Uterus (tissue), 3 donors: ENCODE measurements at regions not wholly inside any gene's neighbourhood (a gene's known extent, or its start where the extent isn't known, plus 50 kb on each side); places are given as distances from the start of the nearest gene placed in this dataset.
"Not testable (repeated sequence)": the region's sequence is repeated elsewhere in the genome, so short reads cannot be mapped to it uniquely, and the experiment has no call there.

Experiments
- DNase-seq, 2 donors: peaks; one replicate each; pipeline ENCODE4 v3.0.0-alpha.2; 2019 to 2020
- H3K27ac ChIP-seq, 2 donors: fragments of 200-600 bp; sonication (generic); 1 replicate in 1 of 2; 2 replicates in 1 of 2; pipeline ENCODE4 v1.5.1; 2016 to 2018
- H3K27me3 ChIP-seq, 2 donors: fragments of 200-600 bp; sonication (generic); one replicate each; pipeline ENCODE4 v1.5.1; 2018 to 2019; ENCODE audit warnings: control low read depth in 1 of 2
- H3K36me3 ChIP-seq, 2 donors: fragments of 200-600 bp; sonication (generic); one replicate each; pipeline ENCODE4 v1.5.1; 2019; ENCODE audit warnings: control low read depth in 1 of 2
- H3K4me1 ChIP-seq, 2 donors: fragments of 200-600 bp; sonication (generic); one replicate each; pipeline ENCODE4 v1.5.1; 2018 to 2019; ENCODE audit warnings: control low read depth in 1 of 2
- H3K4me3 ChIP-seq, 2 donors: fragments of 200-600 bp; sonication (generic); 1 replicate in 1 of 2; 2 replicates in 1 of 2; pipeline ENCODE4 v1.5.1; 2018 to 2019; ENCODE audit warnings: mild to moderate bottlenecking in 1 of 2
- H3K9me3 ChIP-seq, 2 donors: fragments of 200-600 bp; sonication (generic); one replicate each; pipeline ENCODE4 v1.5.1; 2019; ENCODE audit warnings: control low read depth in 1 of 2
- POLR2A ChIP-seq, 2 donors: fragments of 450-650 bp; IDR thresholded peaks; one replicate each; pipeline ENCODE4 v1.6.1; 2016; ENCODE audit warnings: antibody characterized with exemption in 2 of 2, mild to moderate bottlenecking in 1 of 2, moderate library complexity in 1 of 2
- intact Hi-C: fragments of 100-400 bp; cut with DNase I; formaldehyde crosslinking; loops from one replicate; pipeline ENCODE4 v1.15.1; 2023; ENCODE audit warnings: low total_unique reads
- TF ChIP-seq, protein P1 (sequence below), 4 experiments: fragments of 200-600 bp in 2 of 4; fragments of 450-650 bp in 2 of 4; sonication (generic) in 2 of 4; IDR thresholded peaks; one replicate each; pipeline ENCODE4 v1.5.1; 2016 to 2019; ENCODE audit warnings: antibody characterized with exemption in 4 of 4, mild to moderate bottlenecking in 2 of 4, moderate library complexity in 1 of 4
- donor health status: DM: yes; HTN: yes; CAD: no.

- Histone ChIP-seq H3K36me3 (no peaks in the 10 kb centered on the region), H3K4me3 (no peak overlapping the region), H3K4me1 (no peaks in the 10 kb centered on the region), H3K27ac (no peak overlapping the region), H3K9me3 (no peaks in the 10 kb centered on the region), H3K27me3 (peaks cover 0 to 3% of the 10 kb centered on the region in 2 donors)
- intact Hi-C loops, result no loop called here
- TF ChIP-seq POLR2A (IDR thresholded peaks at IDR 0.05), result no peak
- TF ChIP-seq, protein P1, sequence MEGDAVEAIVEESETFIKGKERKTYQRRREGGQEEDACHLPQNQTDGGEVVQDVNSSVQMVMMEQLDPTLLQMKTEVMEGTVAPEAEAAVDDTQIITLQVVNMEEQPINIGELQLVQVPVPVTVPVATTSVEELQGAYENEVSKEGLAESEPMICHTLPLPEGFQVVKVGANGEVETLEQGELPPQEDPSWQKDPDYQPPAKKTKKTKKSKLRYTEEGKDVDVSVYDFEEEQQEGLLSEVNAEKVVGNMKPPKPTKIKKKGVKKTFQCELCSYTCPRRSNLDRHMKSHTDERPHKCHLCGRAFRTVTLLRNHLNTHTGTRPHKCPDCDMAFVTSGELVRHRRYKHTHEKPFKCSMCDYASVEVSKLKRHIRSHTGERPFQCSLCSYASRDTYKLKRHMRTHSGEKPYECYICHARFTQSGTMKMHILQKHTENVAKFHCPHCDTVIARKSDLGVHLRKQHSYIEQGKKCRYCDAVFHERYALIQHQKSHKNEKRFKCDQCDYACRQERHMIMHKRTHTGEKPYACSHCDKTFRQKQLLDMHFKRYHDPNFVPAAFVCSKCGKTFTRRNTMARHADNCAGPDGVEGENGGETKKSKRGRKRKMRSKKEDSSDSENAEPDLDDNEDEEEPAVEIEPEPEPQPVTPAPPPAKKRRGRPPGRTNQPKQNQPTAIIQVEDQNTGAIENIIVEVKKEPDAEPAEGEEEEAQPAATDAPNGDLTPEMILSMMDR (IDR thresholded peaks at IDR 0.05), result no peak
- DNase-seq, result no peak
Measured at GRCh38 chr16:22648141-22648540, 137.4 kb downstream of the NPIPB5 start.

DNA sequence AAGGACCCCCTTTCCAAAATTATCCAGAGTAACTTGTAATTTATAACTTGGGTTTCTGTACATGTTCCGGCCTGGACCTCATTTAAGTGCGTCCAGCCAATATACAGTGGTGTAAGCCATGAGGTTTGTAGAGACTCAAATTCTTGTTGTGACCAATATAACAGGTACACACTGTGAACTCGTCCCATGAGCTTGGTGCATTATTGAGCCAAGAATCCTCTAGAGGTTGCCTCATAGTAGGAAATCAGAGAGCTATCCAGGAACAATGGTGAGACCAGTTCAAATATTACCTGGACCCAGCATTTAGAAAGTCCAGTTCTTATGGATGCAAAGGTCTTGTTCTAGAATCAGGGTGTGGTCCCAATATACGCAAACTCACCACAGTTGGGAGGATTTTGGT, 138.2 kb downstream of the NPIPB5 start:
- intact Hi-C loops, result no loop called here
- no peak for DNase-seq

DNA sequence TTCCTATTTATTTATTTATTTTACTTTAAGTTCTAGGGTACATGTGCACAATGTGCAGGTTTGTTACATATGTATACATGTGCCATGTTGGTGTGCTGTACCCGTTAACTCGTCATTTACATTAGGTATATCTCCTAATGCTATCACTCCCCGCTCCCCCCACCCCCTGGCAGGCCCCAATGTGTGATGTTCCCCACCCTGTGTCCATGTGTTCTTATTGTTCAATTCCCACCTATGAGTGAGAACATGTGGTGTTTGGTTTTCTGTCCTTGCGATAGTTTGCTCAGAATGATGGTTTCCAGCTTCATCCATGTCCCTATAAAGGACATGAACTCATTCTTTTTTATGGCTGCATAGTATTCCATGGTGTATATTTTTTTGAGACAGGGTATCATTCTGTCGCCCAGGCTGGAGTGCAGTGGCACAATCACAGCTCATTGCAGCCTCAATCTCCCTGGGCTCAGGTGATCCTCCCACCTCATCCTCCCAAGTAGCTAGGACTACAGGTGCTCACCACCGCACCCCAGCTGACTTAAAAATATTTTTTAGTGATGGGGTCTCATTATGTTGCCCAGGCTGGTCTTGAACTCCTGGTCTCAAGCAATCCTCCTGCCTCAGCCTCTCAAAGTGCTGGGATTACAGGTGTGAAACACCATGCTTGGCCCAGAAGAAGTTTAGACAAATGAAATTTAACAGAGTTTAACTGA, 140.6 kb downstream of the NPIPB5 start:
- H3K27me3 ChIP-seq, DNase-seq, H3K4me1 ChIP-seq, H3K27ac ChIP-seq, H3K4me3 ChIP-seq, intact Hi-C loops, H3K9me3 ChIP-seq, H3K36me3 ChIP-seq: not testable (repeated sequence)

More for the DNA sequence above, 138.2 kb downstream of the NPIPB5 start:
- TF ChIP-seq, protein P1 (IDR thresholded peaks at IDR 0.05), result no peak
- no peak for TF ChIP-seq POLR2A (IDR thresholded peaks at IDR 0.05)
- no peaks in the 10 kb centered on the region for H3K4me1 ChIP-seq
- H3K27me3 ChIP-seq, result peaks cover 0 to 3% of the 10 kb centered on the region in 2 donors
- H3K27ac ChIP-seq, result no peak overlapping the region
- H3K9me3 ChIP-seq, result no peaks in the 10 kb centered on the region
- no peaks in the 10 kb centered on the region for H3K36me3 ChIP-seq
- H3K4me3 ChIP-seq, result no peak overlapping the region

DNA sequence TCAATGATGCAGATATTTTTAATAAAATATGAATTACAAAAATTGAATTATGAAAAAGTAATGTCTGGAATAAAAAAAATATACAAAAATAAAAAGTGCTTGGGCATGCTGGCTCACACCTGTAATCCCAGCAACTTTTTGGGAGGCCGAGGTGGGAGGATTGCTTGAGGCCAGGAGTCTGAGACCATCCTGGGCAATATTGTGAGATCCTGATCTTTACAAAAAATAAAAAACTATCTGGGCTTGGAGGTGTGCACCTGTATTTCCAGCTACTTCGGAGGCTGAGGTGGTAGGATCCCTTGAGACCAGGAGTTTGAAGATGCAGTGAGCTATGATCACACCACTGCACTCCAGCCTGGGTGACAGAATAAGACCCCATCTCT, 141.8 kb downstream of the NPIPB5 start:
- Histone ChIP-seq H3K36me3 (no peaks in the 10 kb centered on the region), H3K9me3 (no peaks in the 10 kb centered on the region), H3K4me1 (no peaks in the 10 kb centered on the region), H3K27ac (no peak overlapping the region), H3K4me3 (no peak overlapping the region), H3K27me3 (no peaks in the 10 kb centered on the region)
- intact Hi-C loops, result no loop called here
- DNase-seq, result no peak
- TF ChIP-seq POLR2A (IDR thresholded peaks at IDR 0.05), result no peak
- TF ChIP-seq, protein P1 (IDR thresholded peaks at IDR 0.05), result no peak

DNA sequence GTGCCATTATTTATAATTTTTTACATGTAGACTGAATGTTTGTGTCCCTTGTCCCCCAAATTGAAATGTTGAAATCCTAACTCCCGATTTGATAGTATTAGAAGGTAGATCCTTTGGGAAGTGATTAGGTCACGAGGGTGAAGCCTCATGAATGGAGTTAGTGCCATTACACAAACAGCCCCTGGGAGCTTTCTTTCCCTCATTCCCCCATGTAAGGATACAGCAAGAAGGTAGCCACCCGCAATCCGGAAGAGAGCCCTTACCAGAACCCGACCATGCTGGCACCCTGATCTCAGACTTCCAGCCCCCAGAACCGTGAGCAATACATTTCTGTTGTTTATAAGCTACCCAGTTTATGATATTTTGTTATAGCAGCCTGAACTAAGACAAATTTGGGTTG, 143.2 kb downstream of the NPIPB5 start:
- Histone ChIP-seq H3K36me3 (no peaks in the 10 kb centered on the region), H3K9me3 (no peaks in the 10 kb centered on the region), H3K4me1 (no peaks in the 10 kb centered on the region), H3K27me3 (no peaks in the 10 kb centered on the region), H3K27ac (no peak overlapping the region), H3K4me3 (no peak overlapping the region)
- DNase-seq, result no peak
- intact Hi-C loops, result no loop called here
- no peak for TF ChIP-seq POLR2A (IDR thresholded peaks at IDR 0.05)
- TF ChIP-seq, protein P1 (IDR thresholded peaks at IDR 0.05), result no peak

DNA sequence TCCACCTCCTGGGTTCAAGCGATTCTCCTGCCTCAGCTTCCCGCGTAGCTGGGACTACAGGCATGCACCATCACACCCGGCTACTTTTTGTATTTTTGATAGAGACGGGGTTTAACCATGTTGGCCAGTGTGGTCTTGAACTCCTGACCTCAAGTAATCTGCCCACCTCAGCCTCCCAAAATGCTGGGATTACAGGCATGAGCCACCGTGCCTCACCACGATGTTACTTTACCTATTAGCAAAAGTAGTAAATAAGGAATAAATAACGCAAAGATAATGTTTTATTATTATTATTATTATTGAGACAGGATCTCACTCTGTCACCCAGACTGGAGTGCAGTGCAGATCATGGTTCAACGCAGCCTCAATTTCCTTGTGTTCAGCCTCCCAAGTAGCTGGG, 145.9 kb downstream of the NPIPB5 start:
- H3K9me3 ChIP-seq, H3K36me3 ChIP-seq, DNase-seq, H3K27ac ChIP-seq, H3K27me3 ChIP-seq, H3K4me1 ChIP-seq, intact Hi-C loops, H3K4me3 ChIP-seq: not testable (repeated sequence)
